Breast epithelium (tissue), 4 donors: ENCODE measurements at regions not wholly inside any gene's neighbourhood (a gene's known extent, or its start where the extent isn't known, plus 50 kb on each side); places are given as distances from the start of the nearest gene placed in this dataset.

Experiments used
- DNase-seq, 2 donors: peaks; one replicate each; pipeline ENCODE4 v3.0.0-alpha.2; 2019; ENCODE audit warnings: low spot score in 2 of 2
- H3K27ac ChIP-seq, 2 donors: fragments of 200-600 bp; sonication (generic) in 1 of 2; one replicate each; pipeline ENCODE4 v1.5.1; 2016 to 2019; ENCODE audit warnings: mild to moderate bottlenecking in 1 of 2
- H3K27me3 ChIP-seq, 2 donors: fragments of 200-600 bp; sonication (generic) in 1 of 2; one replicate each; pipeline versions ENCODE4 v1.5.1 to v1.6.0; 2017 to 2019; ENCODE audit warnings: control low read depth in 1 of 2, mild to moderate bottlenecking in 1 of 2
- H3K36me3 ChIP-seq: fragments of 200-600 bp; one replicate; pipeline ENCODE4 v1.5.1; 2019
- H3K4me1 ChIP-seq, 2 donors: fragments of 200-600 bp; sonication (generic); one replicate each; pipeline ENCODE4 v1.5.1; 2016 to 2019; ENCODE audit warnings: control low read depth in 1 of 2
- H3K4me3 ChIP-seq, 3 donors: fragments of 200-600 bp; sonication (generic); 1 replicate in 2 of 3; 2 replicates in 1 of 3; pipeline ENCODE4 v1.5.1; 2016 to 2019; ENCODE audit warnings: mild to moderate bottlenecking in 3 of 3, moderate library complexity in 2 of 3
- H3K9me3 ChIP-seq, 2 donors: fragments of 200-600 bp; sonication (generic) in 1 of 2; one replicate each; pipeline ENCODE4 v1.5.1; 2016 to 2019; ENCODE audit warnings: control low read depth in 1 of 2
- POLR2A ChIP-seq: fragments of 450-650 bp; IDR thresholded peaks from one replicate; pipeline ENCODE4 v1.6.1; 2016; ENCODE audit warnings: antibody characterized with exemption, mild to moderate bottlenecking, moderate library complexity
- POLR2AphosphoS5 ChIP-seq, 3 donors: sonication (generic); formaldehyde crosslinking; IDR thresholded peaks; one replicate each; pipeline ENCODE4 v1.6.1; 2017; ENCODE audit warnings: antibody characterized with exemption in 3 of 3
- intact Hi-C: fragments of 100-400 bp; cut with DNase I; formaldehyde crosslinking; loops from one replicate; pipeline ENCODE4 v1.15.1; 2023; ENCODE audit warnings: low total_unique reads
- TF ChIP-seq, protein P1 (sequence below), 3 donors: fragments of 450-650 bp; IDR thresholded peaks; one replicate each; pipeline ENCODE4 v1.5.1; 2016 to 2017; ENCODE audit warnings: antibody characterized with exemption in 3 of 3, mild to moderate bottlenecking in 3 of 3, moderate library complexity in 3 of 3

DNA sequence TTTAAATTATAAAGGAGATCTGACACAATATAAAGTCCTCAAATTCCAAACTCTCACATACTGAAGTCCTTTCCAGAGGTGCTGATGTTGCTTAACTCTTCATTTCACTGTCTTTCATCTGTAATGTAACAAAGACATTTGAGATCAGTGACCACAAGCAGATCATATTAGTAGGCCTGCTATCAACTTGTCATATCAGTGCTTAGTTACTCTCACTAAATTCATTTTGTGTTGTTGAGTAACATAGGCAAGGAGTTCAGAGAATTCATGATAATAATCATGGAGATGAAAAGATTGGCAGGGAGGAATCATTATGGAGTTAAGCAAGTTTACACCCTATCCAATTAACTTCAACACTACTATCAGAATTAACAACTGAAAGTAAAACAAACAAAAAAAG is 571.0 kb upstream of the ARRDC3 start:
- Histone ChIP-seq H3K4me3 (no peak overlapping the region), H3K27ac (no peak overlapping the region), H3K4me1 (no peaks in the 10 kb centered on the region), H3K27me3 (no peaks in the 10 kb centered on the region), H3K36me3 (no peaks in the 10 kb centered on the region), H3K9me3 (no peaks in the 10 kb centered on the region)
- intact Hi-C loops, result no loop called here
- no peak for DNase-seq
- TF ChIP-seq, protein P1, sequence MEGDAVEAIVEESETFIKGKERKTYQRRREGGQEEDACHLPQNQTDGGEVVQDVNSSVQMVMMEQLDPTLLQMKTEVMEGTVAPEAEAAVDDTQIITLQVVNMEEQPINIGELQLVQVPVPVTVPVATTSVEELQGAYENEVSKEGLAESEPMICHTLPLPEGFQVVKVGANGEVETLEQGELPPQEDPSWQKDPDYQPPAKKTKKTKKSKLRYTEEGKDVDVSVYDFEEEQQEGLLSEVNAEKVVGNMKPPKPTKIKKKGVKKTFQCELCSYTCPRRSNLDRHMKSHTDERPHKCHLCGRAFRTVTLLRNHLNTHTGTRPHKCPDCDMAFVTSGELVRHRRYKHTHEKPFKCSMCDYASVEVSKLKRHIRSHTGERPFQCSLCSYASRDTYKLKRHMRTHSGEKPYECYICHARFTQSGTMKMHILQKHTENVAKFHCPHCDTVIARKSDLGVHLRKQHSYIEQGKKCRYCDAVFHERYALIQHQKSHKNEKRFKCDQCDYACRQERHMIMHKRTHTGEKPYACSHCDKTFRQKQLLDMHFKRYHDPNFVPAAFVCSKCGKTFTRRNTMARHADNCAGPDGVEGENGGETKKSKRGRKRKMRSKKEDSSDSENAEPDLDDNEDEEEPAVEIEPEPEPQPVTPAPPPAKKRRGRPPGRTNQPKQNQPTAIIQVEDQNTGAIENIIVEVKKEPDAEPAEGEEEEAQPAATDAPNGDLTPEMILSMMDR (IDR thresholded peaks at IDR 0.05), result no peak
- no peak for TF ChIP-seq POLR2A
- no peak for TF ChIP-seq POLR2AphosphoS5 (IDR thresholded peaks at IDR 0.05)

DNA sequence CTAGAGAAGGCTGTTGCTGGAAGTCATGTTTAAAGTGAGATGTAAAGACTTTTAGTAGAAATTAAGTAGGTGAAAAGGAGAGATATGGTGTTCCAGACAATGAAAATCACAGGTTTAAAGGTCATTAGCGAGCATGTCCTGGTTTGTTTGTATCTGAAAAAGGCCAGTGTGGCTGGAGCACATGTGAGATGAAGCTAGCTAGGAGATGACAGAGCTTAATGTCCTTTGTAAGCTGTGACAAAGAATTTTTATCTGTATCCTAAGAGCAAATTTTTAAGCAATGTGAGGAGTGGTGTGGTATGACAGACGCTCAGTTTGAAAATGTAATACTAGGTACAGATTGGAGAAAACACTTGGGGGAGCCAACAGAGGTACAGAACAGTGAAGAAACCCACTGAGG is 567.2 kb upstream of the ARRDC3 start:
- TF ChIP-seq POLR2AphosphoS5 (IDR thresholded peaks at IDR 0.05) (no peak), POLR2A (no peak)
- TF ChIP-seq, protein P1 (IDR thresholded peaks at IDR 0.05), result no peak
- DNase-seq, result no peak
- Histone ChIP-seq H3K4me3 (no peak overlapping the region), H3K27me3 (no peaks in the 10 kb centered on the region), H3K9me3 (no peaks in the 10 kb centered on the region), H3K36me3 (peaks cover 3% of the 10 kb centered on the region), H3K27ac (no peak overlapping the region), H3K4me1 (no peaks in the 10 kb centered on the region)
- intact Hi-C loops, result no loop called here

DNA sequence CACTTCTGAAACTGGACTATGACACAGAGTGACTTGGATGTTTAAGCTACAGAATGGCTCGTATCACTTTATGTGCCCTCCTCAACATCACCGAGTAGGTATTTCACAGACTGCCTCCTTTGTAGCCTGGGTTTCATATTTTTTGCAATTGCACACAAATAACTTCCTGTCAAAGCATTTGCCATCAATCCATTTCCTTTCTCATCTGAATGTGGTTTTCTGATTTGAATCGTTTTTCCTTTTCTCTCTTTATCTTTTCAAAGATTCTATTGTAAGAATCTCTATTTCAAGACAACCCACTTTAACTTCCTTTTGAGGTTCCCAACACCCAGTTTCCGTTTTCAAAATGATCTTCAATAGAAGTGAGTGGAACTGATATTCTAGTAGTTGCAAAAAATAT is 563.8 kb upstream of the ARRDC3 start:
- intact Hi-C loops, result no loop called here
- H3K36me3 ChIP-seq, result peaks cover 4% of the 10 kb centered on the region
- H3K27ac ChIP-seq, result no peak overlapping the region
- no peak for DNase-seq
- H3K9me3 ChIP-seq, result no peaks in the 10 kb centered on the region
- TF ChIP-seq POLR2A (no peak), POLR2AphosphoS5 (IDR thresholded peaks at IDR 0.05) (no peak)
- TF ChIP-seq, protein P1 (IDR thresholded peaks at IDR 0.05), result no peak
- no peaks in the 10 kb centered on the region for H3K27me3 ChIP-seq
- H3K4me3 ChIP-seq, result no peak overlapping the region
- no peaks in the 10 kb centered on the region for H3K4me1 ChIP-seq

DNA sequence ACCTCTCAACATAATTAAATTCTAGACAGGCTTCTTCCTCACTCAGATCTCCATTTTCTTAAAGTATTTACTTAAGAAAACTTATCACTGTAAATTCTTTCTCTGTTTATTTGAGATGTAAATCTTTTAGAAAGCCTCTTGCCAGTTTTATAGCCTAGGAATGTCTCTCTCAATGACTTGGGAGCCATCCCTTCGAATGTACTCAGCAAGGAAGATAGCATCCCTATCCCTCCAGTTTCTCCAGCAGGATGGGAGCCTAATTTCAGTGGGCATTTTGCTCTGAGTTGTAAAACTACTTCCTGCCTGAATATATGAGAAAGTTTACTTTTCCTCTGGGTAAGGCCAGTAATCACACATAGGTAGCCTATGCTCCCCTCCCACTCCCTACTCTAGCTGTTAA is 558.5 kb upstream of the ARRDC3 start:
- H3K4me1 ChIP-seq, result no peaks in the 10 kb centered on the region
- H3K4me3 ChIP-seq, result no peak overlapping the region
- no peaks in the 10 kb centered on the region for H3K27me3 ChIP-seq
- no peak overlapping the region for H3K27ac ChIP-seq
- intact Hi-C loops, result no loop called here
- no peaks in the 10 kb centered on the region for H3K9me3 ChIP-seq
- DNase-seq, result no peak
- H3K36me3 ChIP-seq, result peaks cover 4% of the 10 kb centered on the region
- TF ChIP-seq POLR2A, result no peak
- TF ChIP-seq, protein P1 (IDR thresholded peaks at IDR 0.05), result no peak
- no peak for TF ChIP-seq POLR2AphosphoS5 (IDR thresholded peaks at IDR 0.05)

DNA sequence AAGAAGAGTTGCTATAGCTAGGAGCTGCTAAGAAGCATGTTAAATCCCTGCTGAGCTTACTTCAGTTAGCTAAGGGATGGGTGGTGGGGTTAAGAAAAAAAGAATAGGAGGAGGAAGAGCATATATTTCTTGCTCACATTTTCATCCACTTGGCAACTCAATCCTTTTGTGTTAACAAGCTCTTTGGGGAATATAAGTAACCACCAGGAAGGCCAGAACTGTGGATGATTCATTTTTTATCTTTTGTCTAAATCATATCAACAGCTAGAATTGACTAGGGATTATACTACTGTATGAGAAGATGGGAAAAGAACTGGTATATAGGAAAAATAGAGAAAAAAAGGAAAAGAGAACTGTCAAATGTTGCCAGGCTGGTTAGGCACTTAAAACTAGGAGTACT is 555.3 kb upstream of the ARRDC3 start:
- no peaks in the 10 kb centered on the region for H3K36me3 ChIP-seq
- H3K9me3 ChIP-seq, result no peaks in the 10 kb centered on the region
- no peak for DNase-seq
- no peak overlapping the region for H3K4me3 ChIP-seq
- intact Hi-C loops, result no loop called here
- H3K4me1 ChIP-seq, result no peaks in the 10 kb centered on the region
- no peak for TF ChIP-seq POLR2A
- TF ChIP-seq, protein P1 (IDR thresholded peaks at IDR 0.05), result no peak
- no peak for TF ChIP-seq POLR2AphosphoS5 (IDR thresholded peaks at IDR 0.05)
- H3K27ac ChIP-seq, result no peak overlapping the region
- H3K27me3 ChIP-seq, result no peaks in the 10 kb centered on the region
